ENCODE measurements at regions not wholly inside any gene's neighbourhood (a gene's known extent, or its start where the extent isn't known, plus 50 kb on each side); places are given as distances from the start of the nearest gene placed in this dataset.

DNA sequence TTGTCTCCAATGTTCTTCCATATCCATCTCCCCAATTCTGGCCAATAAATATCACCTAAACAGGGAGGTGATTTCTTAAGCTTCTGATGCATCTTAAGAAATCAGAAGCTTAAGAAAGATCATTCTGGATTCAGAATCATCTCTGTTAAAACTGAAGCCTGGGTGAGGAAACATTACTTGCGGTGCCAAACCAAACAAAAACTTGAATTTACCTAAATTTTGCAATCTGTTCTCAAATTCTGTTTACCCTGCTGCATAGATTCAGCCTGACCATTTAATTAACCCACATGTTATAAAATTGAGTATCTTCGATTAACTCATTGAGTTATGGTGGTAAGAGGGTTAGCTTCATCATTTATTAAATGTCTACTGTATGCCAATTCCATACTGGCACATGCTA is 204.4 kb upstream of the ZNF385D start (continued):
- TF ChIP-seq, protein P1, sequence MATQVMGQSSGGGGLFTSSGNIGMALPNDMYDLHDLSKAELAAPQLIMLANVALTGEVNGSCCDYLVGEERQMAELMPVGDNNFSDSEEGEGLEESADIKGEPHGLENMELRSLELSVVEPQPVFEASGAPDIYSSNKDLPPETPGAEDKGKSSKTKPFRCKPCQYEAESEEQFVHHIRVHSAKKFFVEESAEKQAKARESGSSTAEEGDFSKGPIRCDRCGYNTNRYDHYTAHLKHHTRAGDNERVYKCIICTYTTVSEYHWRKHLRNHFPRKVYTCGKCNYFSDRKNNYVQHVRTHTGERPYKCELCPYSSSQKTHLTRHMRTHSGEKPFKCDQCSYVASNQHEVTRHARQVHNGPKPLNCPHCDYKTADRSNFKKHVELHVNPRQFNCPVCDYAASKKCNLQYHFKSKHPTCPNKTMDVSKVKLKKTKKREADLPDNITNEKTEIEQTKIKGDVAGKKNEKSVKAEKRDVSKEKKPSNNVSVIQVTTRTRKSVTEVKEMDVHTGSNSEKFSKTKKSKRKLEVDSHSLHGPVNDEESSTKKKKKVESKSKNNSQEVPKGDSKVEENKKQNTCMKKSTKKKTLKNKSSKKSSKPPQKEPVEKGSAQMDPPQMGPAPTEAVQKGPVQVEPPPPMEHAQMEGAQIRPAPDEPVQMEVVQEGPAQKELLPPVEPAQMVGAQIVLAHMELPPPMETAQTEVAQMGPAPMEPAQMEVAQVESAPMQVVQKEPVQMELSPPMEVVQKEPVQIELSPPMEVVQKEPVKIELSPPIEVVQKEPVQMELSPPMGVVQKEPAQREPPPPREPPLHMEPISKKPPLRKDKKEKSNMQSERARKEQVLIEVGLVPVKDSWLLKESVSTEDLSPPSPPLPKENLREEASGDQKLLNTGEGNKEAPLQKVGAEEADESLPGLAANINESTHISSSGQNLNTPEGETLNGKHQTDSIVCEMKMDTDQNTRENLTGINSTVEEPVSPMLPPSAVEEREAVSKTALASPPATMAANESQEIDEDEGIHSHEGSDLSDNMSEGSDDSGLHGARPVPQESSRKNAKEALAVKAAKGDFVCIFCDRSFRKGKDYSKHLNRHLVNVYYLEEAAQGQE (IDR thresholded peaks at IDR 0.05; ENCODE audit: low read depth), result no peak
- TF ChIP-seq SP1 (IDR thresholded peaks at IDR 0.05; ENCODE audit: low read depth), result no peak
- no peak for TF ChIP-seq EZH2 (IDR thresholded peaks at IDR 0.05)
- no peak for TF ChIP-seq ZNF274 (IDR thresholded peaks at IDR 0.05; ENCODE audit: low read depth, low read length)
- TF ChIP-seq, protein P2, sequence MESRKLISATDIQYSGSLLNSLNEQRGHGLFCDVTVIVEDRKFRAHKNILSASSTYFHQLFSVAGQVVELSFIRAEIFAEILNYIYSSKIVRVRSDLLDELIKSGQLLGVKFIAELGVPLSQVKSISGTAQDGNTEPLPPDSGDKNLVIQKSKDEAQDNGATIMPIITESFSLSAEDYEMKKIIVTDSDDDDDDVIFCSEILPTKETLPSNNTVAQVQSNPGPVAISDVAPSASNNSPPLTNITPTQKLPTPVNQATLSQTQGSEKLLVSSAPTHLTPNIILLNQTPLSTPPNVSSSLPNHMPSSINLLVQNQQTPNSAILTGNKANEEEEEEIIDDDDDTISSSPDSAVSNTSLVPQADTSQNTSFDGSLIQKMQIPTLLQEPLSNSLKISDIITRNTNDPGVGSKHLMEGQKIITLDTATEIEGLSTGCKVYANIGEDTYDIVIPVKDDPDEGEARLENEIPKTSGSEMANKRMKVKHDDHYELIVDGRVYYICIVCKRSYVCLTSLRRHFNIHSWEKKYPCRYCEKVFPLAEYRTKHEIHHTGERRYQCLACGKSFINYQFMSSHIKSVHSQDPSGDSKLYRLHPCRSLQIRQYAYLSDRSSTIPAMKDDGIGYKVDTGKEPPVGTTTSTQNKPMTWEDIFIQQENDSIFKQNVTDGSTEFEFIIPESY (IDR thresholded peaks at IDR 0.05; ENCODE audit: extremely low read depth, insufficient replicate concordance, low read length), result no peak
- TF ChIP-seq, protein P3, sequence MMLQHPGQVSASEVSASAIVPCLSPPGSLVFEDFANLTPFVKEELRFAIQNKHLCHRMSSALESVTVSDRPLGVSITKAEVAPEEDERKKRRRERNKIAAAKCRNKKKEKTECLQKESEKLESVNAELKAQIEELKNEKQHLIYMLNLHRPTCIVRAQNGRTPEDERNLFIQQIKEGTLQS (IDR thresholded peaks at IDR 0.05), result no peak
- TF ChIP-seq CEBPB (IDR thresholded peaks at IDR 0.05; ENCODE audit: low read depth), result no peak
- no peak for TF ChIP-seq JUND (IDR thresholded peaks at IDR 0.05)
- no peak for TF ChIP-seq EZH2phosphoT487 (IDR thresholded peaks at IDR 0.05; ENCODE audit: borderline replicate concordance)
- TF ChIP-seq ZFX (IDR thresholded peaks at IDR 0.05), result no peak
- TF ChIP-seq CBX3 (IDR thresholded peaks at IDR 0.05; ENCODE audit: low read depth), result no peak
